HTR-8/SVneo (cell line): ENCODE measurements at regions not wholly inside any gene's neighbourhood (a gene's known extent, or its start where the extent isn't known, plus 50 kb on each side); places are given as distances from the start of the nearest gene placed in this dataset.
"Not testable (repeated sequence)": the region's sequence is repeated elsewhere in the genome, so short reads cannot be mapped to it uniquely, and the experiment has no call there.

Experiments used
- DNase-seq: peaks from one replicate; pipeline ENCODE4 v3.0.0; 2011; ENCODE audit warnings: low spot score, mixed read lengths; ENCODE audit not compliant: insufficient read length
- FAIRE-seq: peaks from 2 replicates; lab custom pipeline; 2011; peaks lifted over from hg19 to GRCh38; lab: Jason Lieb, UNC

- DNase-seq (peak; percentile 55), FAIRE-seq (peak; percentile 58)
These were observed 225.8 kb upstream of the IRS2 start for GRCh38 chr13:110012102-110012739.

DNA sequence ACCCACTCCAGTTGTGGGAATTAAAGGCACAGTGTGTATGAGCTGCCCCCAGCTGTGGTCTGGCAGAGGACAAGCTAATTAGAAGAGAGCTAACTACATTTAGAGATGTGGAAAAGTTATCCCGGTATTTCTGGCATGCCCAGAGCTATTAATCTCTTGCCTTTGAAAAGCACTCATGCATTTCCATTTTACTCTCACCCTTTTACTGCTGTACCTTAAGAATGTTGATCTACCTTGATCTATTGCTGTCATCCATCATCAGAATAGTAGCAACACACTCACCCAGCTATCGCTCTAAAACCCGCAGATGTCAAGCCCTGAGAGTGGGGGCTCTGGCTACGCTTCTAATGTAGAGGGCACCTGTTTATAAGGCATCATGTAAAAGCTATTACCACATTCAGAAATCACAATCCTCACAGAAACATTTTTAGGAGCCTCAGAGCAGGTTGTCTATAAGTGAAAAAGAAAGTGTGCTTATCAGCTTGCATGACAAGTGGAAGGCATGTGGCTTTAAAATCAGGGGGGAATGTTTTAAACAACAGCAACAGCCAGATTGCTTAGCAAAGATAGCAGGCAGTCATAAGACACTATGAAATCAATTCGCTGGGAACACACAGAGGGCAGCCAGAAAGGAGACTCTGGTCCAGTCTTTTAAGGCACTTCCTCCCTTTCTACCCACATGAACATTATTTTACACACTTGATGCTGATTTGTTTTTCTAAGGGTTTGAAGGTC lies 224.2 kb upstream of the IRS2 start:
- DNase-seq (no peak), FAIRE-seq (no peak)

DNA sequence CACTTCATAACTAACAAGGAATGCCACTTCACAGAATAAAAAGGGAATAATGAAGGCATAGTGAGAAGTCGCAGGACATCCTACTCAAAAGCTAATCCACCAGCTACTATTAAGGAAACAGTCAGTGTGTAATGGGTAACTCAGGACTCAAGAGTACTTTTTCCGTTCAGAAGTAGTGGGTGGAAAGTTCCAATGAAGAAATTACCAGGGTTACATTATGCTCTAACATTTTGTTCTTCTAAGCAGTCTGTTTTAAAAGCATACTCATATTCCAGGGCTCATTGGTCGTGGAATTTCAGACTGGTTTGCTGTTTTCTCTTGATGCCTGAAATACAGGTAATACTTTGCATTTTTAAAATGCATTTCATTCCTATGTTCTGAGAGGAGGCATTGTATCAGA lies 222.4 kb upstream of the IRS2 start:
- FAIRE-seq: no peak
- DNase-seq: no peak

- FAIRE-seq (no peak), DNase-seq (no peak)
These were observed 219.9 kb upstream of the IRS2 start for GRCh38 chr13:110006304-110006703.

DNA sequence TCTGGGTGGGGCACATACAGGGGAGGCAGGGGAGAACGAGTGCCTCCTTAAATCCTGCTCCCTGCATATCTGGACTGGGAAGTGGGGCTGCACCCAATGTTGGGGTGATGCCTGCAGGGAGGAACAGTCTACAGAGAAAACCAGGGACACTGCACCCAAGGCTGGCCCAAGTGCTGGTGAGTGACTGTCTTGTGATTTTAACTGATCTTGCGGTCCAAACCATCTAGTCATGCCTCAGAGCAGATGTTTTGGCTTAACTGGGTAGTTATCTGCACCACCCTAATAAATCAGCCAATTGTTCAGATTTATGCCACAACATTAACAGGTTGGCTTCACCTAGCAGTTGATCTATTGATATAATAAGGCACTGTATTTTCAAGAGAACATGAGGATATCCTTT lies 219.2 kb upstream of the IRS2 start:
- no peak for DNase-seq
- FAIRE-seq: no peak

GRCh38 chr13:110004814-110005213 lies 218.4 kb upstream of the IRS2 start:
- FAIRE-seq: no peak

DNA sequence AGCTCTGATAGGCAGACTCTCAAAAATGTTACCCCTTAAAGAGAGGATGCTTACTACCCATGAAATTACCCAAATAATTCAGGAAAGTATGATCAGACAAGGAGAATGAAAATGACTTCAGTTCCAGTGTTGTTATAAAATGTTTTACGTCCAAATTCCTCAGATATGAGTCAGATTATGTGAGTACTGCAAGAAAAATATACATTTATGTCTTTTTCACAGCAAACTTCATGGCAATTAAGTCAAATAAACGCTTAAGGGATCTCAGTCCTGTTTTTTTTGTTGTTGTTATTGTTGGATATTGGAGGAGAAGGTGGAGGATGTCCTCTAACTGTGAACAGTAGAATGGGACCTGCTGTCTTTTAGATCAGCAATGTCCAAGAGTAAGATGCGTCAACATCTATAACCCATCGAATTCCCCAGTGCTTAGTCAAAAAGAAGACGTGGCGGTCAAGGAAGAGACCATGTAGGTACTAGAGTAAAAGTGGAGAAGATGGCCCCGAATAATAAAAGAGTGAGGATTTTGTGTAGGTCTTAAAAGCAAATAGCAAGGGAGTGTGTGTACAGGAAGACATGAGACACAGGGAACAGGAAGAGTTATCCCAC lies 215.4 kb upstream of the IRS2 start:
- FAIRE-seq: no peak
- no peak for DNase-seq

More at GRCh38 chr13:110004814-110005213, 218.4 kb upstream of the IRS2 start:
- DNase-seq: no peak

GRCh38 chr13:110000534-110001345 lies 214.4 kb upstream of the IRS2 start:
- DNase-seq (no peak), FAIRE-seq (no peak)

GRCh38 chr13:109999659-110000533 lies 213.5 kb upstream of the IRS2 start:
- no peak for DNase-seq

DNA sequence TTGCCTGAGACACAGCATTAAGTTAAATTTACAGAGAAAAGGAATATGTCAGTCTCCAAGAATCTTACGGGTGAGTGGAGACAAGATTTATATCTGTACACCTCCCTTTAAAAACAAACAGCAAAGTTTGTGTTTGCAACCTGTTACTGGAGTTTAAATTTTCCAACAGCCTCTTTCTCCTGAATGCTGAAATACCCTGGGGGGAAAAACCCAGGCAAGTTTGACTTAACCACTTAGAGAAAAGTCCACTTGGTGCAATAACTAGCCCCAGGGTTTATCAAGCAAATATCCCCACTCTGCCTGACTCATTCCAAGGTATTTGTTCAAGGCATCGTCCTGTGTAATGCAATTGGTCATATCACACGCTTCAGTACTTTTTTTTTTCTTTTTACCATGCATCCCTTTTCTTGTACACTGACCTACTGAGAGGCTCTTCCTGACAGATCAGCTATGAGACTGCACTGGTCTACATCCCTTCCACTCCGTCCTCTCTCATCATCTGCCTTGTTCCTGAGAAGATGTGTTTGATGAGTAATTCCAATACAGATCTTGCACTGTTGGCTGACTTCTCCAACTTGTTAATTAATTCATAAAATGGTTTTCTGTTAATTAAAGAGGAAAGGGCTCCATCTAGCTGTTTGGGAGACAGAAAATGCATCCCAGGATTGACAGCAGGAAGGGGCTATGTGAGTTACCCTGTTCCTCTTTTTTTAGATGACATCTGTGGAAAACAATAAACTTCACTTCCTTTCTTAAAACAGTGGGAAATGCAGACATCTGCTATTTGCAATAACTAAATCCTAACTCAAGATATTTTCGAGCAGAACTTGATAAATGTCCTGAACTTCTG lies 212.5 kb upstream of the IRS2 start:
- peak; percentile 61 for DNase-seq
- FAIRE-seq: no peak

More at GRCh38 chr13:109999659-110000533, 213.5 kb upstream of the IRS2 start:
- no peak for FAIRE-seq

- DNase-seq (no peak), FAIRE-seq (no peak)
These were observed 211.7 kb upstream of the IRS2 start for GRCh38 chr13:109998037-109998436.

DNA sequence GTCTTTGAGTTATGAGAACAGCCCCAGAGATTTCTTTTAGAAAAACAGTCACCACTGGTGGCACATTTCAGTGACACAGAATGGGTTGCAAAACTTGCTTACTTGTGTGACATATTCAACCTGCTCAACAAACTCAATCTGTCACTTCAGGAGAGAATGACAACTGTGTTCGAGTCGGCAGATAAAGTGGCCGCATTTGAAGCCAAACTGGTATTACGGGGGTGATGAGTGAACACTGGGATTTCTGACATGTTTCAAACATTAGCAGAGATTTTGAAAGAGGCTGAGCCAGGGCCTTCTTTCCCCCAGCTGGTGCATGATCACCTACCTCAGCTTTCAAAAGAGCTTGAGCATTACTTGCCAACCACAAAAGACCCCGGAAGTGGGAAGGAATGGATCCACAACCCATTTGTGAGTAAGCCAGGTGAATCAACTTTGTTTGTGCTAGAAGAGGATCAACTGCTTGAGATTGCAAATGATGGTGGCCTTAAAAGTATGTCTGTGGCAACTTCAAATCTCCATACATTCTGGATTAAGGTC lies 210.7 kb upstream of the IRS2 start:
- not testable (repeated sequence) for DNase-seq, FAIRE-seq

- FAIRE-seq: no peak
- no peak for DNase-seq
These were observed 210.1 kb upstream of the IRS2 start for GRCh38 chr13:109996404-109996960.

DNA sequence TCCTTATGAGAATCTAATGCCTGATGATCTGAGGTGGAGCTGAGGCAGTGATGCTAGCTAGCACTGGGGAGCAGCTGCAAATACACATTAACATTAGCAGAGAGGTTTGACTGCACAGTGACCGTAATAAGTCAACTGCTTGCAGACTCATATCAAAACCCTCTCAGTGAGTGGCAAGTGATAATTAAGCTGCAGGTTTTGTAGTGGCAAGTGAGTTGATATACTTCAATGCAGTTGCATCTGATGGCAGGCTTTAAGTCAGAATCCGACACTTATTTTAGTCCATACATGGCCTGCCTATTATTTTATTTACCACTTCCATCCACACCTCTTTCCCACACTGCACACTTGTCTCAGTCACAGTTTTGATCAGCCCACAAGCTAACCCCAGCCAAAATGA lies 209.2 kb upstream of the IRS2 start:
- FAIRE-seq (no peak), DNase-seq (no peak)

DNA sequence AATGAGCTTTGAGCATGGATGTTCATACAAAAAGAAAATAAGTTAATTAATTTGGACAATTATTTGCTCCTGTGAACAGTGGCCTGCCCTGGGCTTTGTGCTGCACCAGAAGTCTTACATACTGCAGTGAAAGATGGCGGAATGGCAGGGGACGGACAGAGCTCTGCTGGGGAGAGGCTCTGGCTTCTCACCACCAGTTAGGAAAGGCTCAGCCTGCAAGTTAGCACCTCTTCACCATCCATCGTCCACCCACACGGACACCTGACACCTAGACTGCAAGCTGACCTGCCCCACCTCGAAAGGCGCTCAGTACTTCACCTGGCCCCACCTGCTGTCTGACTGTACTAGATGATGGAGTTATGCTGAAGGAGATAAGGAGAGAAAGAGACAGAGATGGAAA lies 203.9 kb upstream of the IRS2 start:
- DNase-seq (no peak), FAIRE-seq (peak; percentile 42)

- no peak for FAIRE-seq
- DNase-seq: no peak
These were observed 203.3 kb upstream of the IRS2 start for GRCh38 chr13:109989686-109990085.

DNA sequence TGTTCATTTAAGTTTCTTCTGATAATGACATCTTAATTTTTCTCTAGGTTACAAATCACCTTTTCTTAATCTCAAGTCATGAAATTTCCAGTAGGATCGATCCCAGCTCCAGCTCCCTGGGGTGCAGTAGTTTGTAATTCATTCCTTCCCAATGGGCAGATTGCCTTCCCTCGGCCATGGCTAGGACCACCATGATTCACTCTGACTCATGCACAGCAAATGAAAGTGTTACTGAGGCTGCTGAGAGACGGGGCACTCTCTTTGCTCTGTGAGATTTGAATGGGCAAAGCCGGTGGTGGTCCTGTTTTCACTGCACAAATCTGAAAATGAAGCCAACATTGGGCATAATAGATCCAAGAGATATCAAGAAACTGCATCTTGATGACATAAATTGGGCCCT lies 202.8 kb upstream of the IRS2 start:
- DNase-seq: no peak
- no peak for FAIRE-seq

- FAIRE-seq: no peak
These were observed 200.5 kb upstream of the IRS2 start for GRCh38 chr13:109986851-109987250.

More at GRCh38 chr13:109986851-109987250, 200.5 kb upstream of the IRS2 start:
- no peak for DNase-seq
